H9 (cell line): ENCODE measurements at regions not wholly inside any gene's neighbourhood (a gene's known extent, or its start where the extent isn't known, plus 50 kb on each side); places are given as distances from the start of the nearest gene placed in this dataset.

Experiments used
- DNase-seq: peaks from one replicate; pipeline ENCODE4 v3.0.0-alpha.2; 2017
- H2AFZ ChIP-seq: one replicate; pipeline ENCODE4 v1.6.1; 2013; ENCODE audit warnings: mild to moderate bottlenecking, low read length, control low read depth, moderate library complexity
- H2AK5ac ChIP-seq: 2 replicates; pipeline ENCODE4 v1.6.1; 2013; ENCODE audit warnings: low read length, control low read depth, mixed read lengths; ENCODE audit not compliant: insufficient read length
- H2BK120ac ChIP-seq: one replicate; pipeline ENCODE4 v1.6.1; 2013; ENCODE audit warnings: low read depth, mild to moderate bottlenecking, low read length, control low read depth, inconsistent platforms; ENCODE audit not compliant: poor library complexity, severe bottlenecking
- H2BK12ac ChIP-seq: 2 replicates; pipeline ENCODE4 v1.6.1; 2013; ENCODE audit warnings: low read length, control low read depth, mixed read lengths, low read depth; ENCODE audit not compliant: insufficient read length
- H2BK15ac ChIP-seq: 2 replicates; pipeline ENCODE4 v1.6.1; 2013; ENCODE audit warnings: low read depth, low read length, control low read depth
- H2BK20ac ChIP-seq: one replicate; pipeline ENCODE4 v1.6.1; 2013; ENCODE audit warnings: low read depth, mild to moderate bottlenecking, low read length, control low read depth, inconsistent platforms; ENCODE audit not compliant: poor library complexity, severe bottlenecking
- H2BK5ac ChIP-seq: 2 replicates; pipeline ENCODE4 v1.6.1; 2013; ENCODE audit warnings: low read length, control low read depth, mixed read lengths; ENCODE audit not compliant: insufficient read length
- H3K14ac ChIP-seq: 2 replicates; pipeline ENCODE4 v1.6.1; 2013; ENCODE audit warnings: low read length, control low read depth; ENCODE audit not compliant: insufficient read depth
- H3K18ac ChIP-seq: 2 replicates; pipeline ENCODE4 v1.6.1; 2013; ENCODE audit warnings: low read depth, mild to moderate bottlenecking, mixed read lengths, low read length, control low read depth; ENCODE audit not compliant: insufficient read length
- H3K23ac ChIP-seq: 2 replicates; pipeline ENCODE4 v1.6.1; 2013; ENCODE audit warnings: low read length, control low read depth, mixed read lengths, low read depth; ENCODE audit not compliant: insufficient read length
- H3K23me2 ChIP-seq: 2 replicates; pipeline ENCODE4 v1.6.1; 2013; ENCODE audit warnings: low read depth, mild to moderate bottlenecking, mixed read lengths, low read length, control low read depth; ENCODE audit not compliant: insufficient read length, poor library complexity, severe bottlenecking
- H3K27ac ChIP-seq: 2 replicates; pipeline ENCODE4 v1.5.1; 2013; ENCODE audit warnings: low read length, control low read depth, mixed read lengths, low read depth; ENCODE audit not compliant: insufficient read length
- H3K27me3 ChIP-seq: 2 replicates; pipeline ENCODE4 v1.6.1; 2013; ENCODE audit warnings: low read length, control low read depth, inconsistent platforms; ENCODE audit not compliant: insufficient read depth
- H3K4ac ChIP-seq: 2 replicates; pipeline ENCODE4 v1.6.1; 2013; ENCODE audit warnings: low read depth, mild to moderate bottlenecking, control low read depth, inconsistent platforms, low read length, moderate library complexity
- H3K4me1 ChIP-seq: 2 replicates; pipeline ENCODE4 v1.6.1; 2013; ENCODE audit warnings: low read length, control low read depth, inconsistent platforms; ENCODE audit not compliant: insufficient read depth
- H3K4me2 ChIP-seq: 2 replicates; pipeline ENCODE4 v1.6.1; 2013; ENCODE audit warnings: low read length, control low read depth, mixed read lengths; ENCODE audit not compliant: insufficient read length, insufficient read depth
- H3K56ac ChIP-seq: 2 replicates; pipeline ENCODE4 v1.6.1; 2013; ENCODE audit warnings: low read depth, mild to moderate bottlenecking, mixed read lengths, low read length, control low read depth; ENCODE audit not compliant: insufficient read length
- H3K79me1 ChIP-seq: 2 replicates; pipeline ENCODE4 v1.6.1; 2013; ENCODE audit warnings: low read depth, mild to moderate bottlenecking, moderate library complexity, low read length, control low read depth, inconsistent platforms; ENCODE audit not compliant: insufficient read depth, poor library complexity, severe bottlenecking
- H3K79me2 ChIP-seq: 2 replicates; pipeline ENCODE4 v1.6.1; 2013; ENCODE audit warnings: low read length, control low read depth, inconsistent platforms; ENCODE audit not compliant: insufficient read depth
- H3K9ac ChIP-seq: 2 replicates; pipeline ENCODE4 v1.6.1; 2013; ENCODE audit warnings: low read length, control low read depth, mixed read lengths; ENCODE audit not compliant: insufficient read length; ENCODE audit errors: extremely low read depth
- H3K9me3 ChIP-seq: one replicate; pipeline ENCODE4 v1.6.1; 2013; ENCODE audit warnings: low read depth, low read length, inconsistent platforms; ENCODE audit not compliant: control insufficient read depth
- H3T11ph ChIP-seq: one replicate; pipeline ENCODE4 v1.6.1; 2013; ENCODE audit warnings: mild to moderate bottlenecking, low read length, control low read depth, inconsistent platforms
- H4K20me1 ChIP-seq: one replicate; pipeline ENCODE4 v1.6.1; 2013; ENCODE audit not compliant: control insufficient read depth, insufficient read length, insufficient read depth
- H4K5ac ChIP-seq: 2 replicates; pipeline ENCODE4 v1.6.1; 2013; ENCODE audit warnings: low read depth, mild to moderate bottlenecking, mixed read lengths, low read length, control low read depth; ENCODE audit not compliant: insufficient read length
- H4K8ac ChIP-seq: replicated peaks from 2 replicates; pipeline ENCODE4 v1.6.1; 2013; ENCODE audit warnings: low read length, control low read depth, mixed read lengths, low read depth; ENCODE audit not compliant: insufficient read length
- H4K91ac ChIP-seq: 2 replicates; pipeline ENCODE4 v1.6.1; 2013; ENCODE audit warnings: low read depth, mild to moderate bottlenecking, moderate library complexity, mixed read lengths, low read length, control low read depth; ENCODE audit not compliant: insufficient read length
- H3K27ac Mint-ChIP-seq, 3 experiments: 2 replicates in 2 of 3; 3 replicates in 1 of 3; pipeline ENCODE4 v1.8.0; 2020 to 2021; ENCODE audit warnings: mixed read lengths in 3 of 3, mild to moderate bottlenecking in 1 of 3, moderate library complexity in 1 of 3
- H3K27me3 Mint-ChIP-seq: 2 replicates; pipeline ENCODE4 v1.8.0; 2021; ENCODE audit warnings: low read depth, mild to moderate bottlenecking, moderate library complexity, mixed read lengths
- H3K36me3 Mint-ChIP-seq, 3 experiments: 2 replicates in 2 of 3; 3 replicates in 1 of 3; pipeline ENCODE4 v1.8.0; 2020 to 2021; ENCODE audit warnings: low read depth in 3 of 3, mixed read lengths in 3 of 3; ENCODE audit not compliant: insufficient read depth in 1 of 3
- H3K4me1 Mint-ChIP-seq, 2 experiments: 2 replicates each; pipeline ENCODE4 v1.8.0; 2020; ENCODE audit warnings: mixed read lengths in 2 of 2
- H3K4me3 Mint-ChIP-seq, 2 experiments: 2 replicates in 1 of 2; 3 replicates in 1 of 2; pipeline ENCODE4 v1.8.0; 2020 to 2021; ENCODE audit warnings: mild to moderate bottlenecking in 2 of 2, mixed read lengths in 2 of 2, moderate library complexity in 1 of 2
- H3K9me3 Mint-ChIP-seq, 2 experiments: 2 replicates in 1 of 2; 3 replicates in 1 of 2; pipeline ENCODE4 v1.8.0; 2020; ENCODE audit warnings: mild to moderate bottlenecking in 2 of 2, mixed read lengths in 2 of 2, moderate library complexity in 1 of 2
- WGBS: extraction: QIAGEN DNeasy Blood & Tissue Kit; methylation state at CpG from one replicate; pipeline ENCODE4 v1.1.7; 2013; ENCODE audit warnings: missing lambda C conversion rate, low lambda C conversion rate, mixed read lengths; ENCODE audit not compliant: insufficient read length; ENCODE audit errors: extremely low coverage; 5-methylcytosine and 5-hydroxymethylcytosine counted together
- TF ChIP-seq, protein P1 (sequence below): fragments of 200-600 bp; sonication (generic); conservative IDR thresholded peaks from 3 replicates; pipeline ENCODE4 v1.8.0; 2021; ENCODE audit warnings: antibody characterized with exemption, mild to moderate bottlenecking

DNA sequence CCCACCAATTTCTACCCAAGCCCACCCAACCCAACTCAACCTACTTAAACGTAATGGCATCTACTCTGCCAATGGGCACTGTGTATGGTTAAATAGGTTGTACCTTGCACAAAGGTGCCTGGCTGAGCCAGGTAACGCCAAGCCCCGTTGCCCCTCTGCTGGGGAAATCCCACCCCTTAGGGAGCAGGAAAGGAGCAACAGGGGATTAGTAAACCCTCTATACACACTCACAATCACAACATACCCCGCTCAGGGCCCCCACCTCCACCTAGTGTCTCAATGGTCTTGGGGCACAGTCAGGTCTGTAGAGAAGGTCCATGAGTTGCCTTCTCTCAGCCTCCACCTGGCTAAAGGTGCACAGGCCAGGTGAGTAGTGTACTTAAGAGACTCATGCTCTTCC is 74.3 kb upstream of the PCBD1 start:
- H2BK5ac ChIP-seq = no peak overlapping the region
- H3K27me3 Mint-ChIP-seq = peaks cover 53% of the 10 kb centered on the region
- H3K27ac ChIP-seq = no peak overlapping the region
- H3K27ac Mint-ChIP-seq = no peak overlapping the region
- H3T11ph ChIP-seq = no peak overlapping the region
- no peak overlapping the region for H4K91ac ChIP-seq
- no peak overlapping the region for H3K18ac ChIP-seq
- TF ChIP-seq, protein P1, sequence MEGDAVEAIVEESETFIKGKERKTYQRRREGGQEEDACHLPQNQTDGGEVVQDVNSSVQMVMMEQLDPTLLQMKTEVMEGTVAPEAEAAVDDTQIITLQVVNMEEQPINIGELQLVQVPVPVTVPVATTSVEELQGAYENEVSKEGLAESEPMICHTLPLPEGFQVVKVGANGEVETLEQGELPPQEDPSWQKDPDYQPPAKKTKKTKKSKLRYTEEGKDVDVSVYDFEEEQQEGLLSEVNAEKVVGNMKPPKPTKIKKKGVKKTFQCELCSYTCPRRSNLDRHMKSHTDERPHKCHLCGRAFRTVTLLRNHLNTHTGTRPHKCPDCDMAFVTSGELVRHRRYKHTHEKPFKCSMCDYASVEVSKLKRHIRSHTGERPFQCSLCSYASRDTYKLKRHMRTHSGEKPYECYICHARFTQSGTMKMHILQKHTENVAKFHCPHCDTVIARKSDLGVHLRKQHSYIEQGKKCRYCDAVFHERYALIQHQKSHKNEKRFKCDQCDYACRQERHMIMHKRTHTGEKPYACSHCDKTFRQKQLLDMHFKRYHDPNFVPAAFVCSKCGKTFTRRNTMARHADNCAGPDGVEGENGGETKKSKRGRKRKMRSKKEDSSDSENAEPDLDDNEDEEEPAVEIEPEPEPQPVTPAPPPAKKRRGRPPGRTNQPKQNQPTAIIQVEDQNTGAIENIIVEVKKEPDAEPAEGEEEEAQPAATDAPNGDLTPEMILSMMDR = no peak
- no peak overlapping the region for H3K56ac ChIP-seq
- H2BK15ac ChIP-seq = no peak overlapping the region
- H3K9ac ChIP-seq = no peak overlapping the region
- H4K8ac ChIP-seq = no peak overlapping the region
- no peak for DNase-seq
- no peak overlapping the region for H4K5ac ChIP-seq
- H4K20me1 ChIP-seq = no peaks in the 10 kb centered on the region
- H3K14ac ChIP-seq = no peak overlapping the region
- H3K79me1 ChIP-seq = no peaks in the 10 kb centered on the region
- no peak overlapping the region; a peak in 1 of 5 replicates for H3K4me3 Mint-ChIP-seq
- H3K27me3 ChIP-seq = no peaks in the 10 kb centered on the region
- H2BK12ac ChIP-seq = no peak overlapping the region
- no peaks in the 10 kb centered on the region for H3K9me3 Mint-ChIP-seq
- H2BK120ac ChIP-seq = no peak overlapping the region
- no peak overlapping the region for H2AK5ac ChIP-seq
- no peak overlapping the region for H3K4me2 ChIP-seq
- no CpG with 5 or more reads among the region's 4 CpGs for WGBS
- H3K23me2 ChIP-seq = no peaks in the 10 kb centered on the region
- H2BK20ac ChIP-seq = no peak overlapping the region
- H3K36me3 Mint-ChIP-seq = no peaks in the 10 kb centered on the region
- no peaks in the 10 kb centered on the region for H3K79me2 ChIP-seq
- no peak overlapping the region for H3K23ac ChIP-seq
- no peak overlapping the region for H2AFZ ChIP-seq
- peaks cover 13 to 16% of the 10 kb centered on the region in 2 experiments for H3K4me1 Mint-ChIP-seq
- H3K4ac ChIP-seq = no peak overlapping the region
- no peaks in the 10 kb centered on the region for H3K4me1 ChIP-seq
- H3K9me3 ChIP-seq = no peaks in the 10 kb centered on the region
